PC-3 (cell line): ENCODE measurements at regions not wholly inside any gene's neighbourhood (a gene's known extent, or its start where the extent isn't known, plus 50 kb on each side); places are given as distances from the start of the nearest gene placed in this dataset.
"Not testable (repeated sequence)": the region's sequence is repeated elsewhere in the genome, so short reads cannot be mapped to it uniquely, and the experiment has no call there.

Experiments used
- ATAC-seq: fragments of 200-7000 bp; cut with Tn5 transposase; 2 replicates; pipeline ENCODE4 v1.9.1; 2020; ENCODE audit warnings: mild to moderate bottlenecking, moderate library complexity
- BruUV-seq: library from RNA; stranded (reverse); fragments of 400-500 nt; replicated peaks from 2 replicates; lab custom pipeline; 2021; lab: Mats Ljungman, UMichigan
- CTCF ChIA-PET: fragments of 300-600 bp; sonication (Branson Sonifier 250); formaldehyde crosslinking; loops from one replicate; lab custom pipeline; 2022; ENCODE audit warnings: antibody characterized with exemption; lab: Charles Lee
- POLR2A ChIA-PET: fragments of 300-600 bp; sonication (Branson Sonifier 250); formaldehyde crosslinking; loops from one replicate; lab custom pipeline; 2022; ENCODE audit warnings: antibody characterized with exemption; ENCODE audit not compliant: unreplicated experiment; lab: Charles Lee
- DNase-seq: peaks from one replicate; pipeline ENCODE4 v3.0.0-alpha.2; 2015
- H2AFZ ChIP-seq: fragments of 300-600 bp; sonication (generic); 2 replicates; pipeline ENCODE4 v1.6.0; 2016; ENCODE audit warnings: antibody characterized with exemption, low read length
- H3F3A ChIP-seq: fragments of 300-600 bp; sonication (generic); one replicate; pipeline ENCODE4 v1.6.0; 2017; ENCODE audit warnings: antibody characterized with exemption, low read length, control low read depth, mild to moderate bottlenecking; ENCODE audit not compliant: unreplicated experiment
- H3K27ac ChIP-seq: fragments of 300-600 bp; sonication (generic); 2 replicates; pipeline ENCODE4 v1.5.1; 2016; ENCODE audit warnings: mild to moderate bottlenecking, low read length
- H3K27me3 ChIP-seq: fragments of 300-600 bp; sonication (generic); 2 replicates; pipeline ENCODE4 v1.6.1; 2016; ENCODE audit warnings: low read length, mixed read lengths
- H3K36me3 ChIP-seq: fragments of 300-600 bp; sonication (generic); 2 replicates; pipeline ENCODE4 v1.6.1; 2016; ENCODE audit warnings: low read depth, mixed run types, low read length, mixed read lengths
- H3K4me1 ChIP-seq: fragments of 300-600 bp; sonication (generic); 2 replicates; pipeline ENCODE4 v1.5.1; 2016; ENCODE audit warnings: low read length; ENCODE audit not compliant: insufficient read depth
- H3K4me2 ChIP-seq: fragments of 300-600 bp; sonication (generic); 2 replicates; pipeline ENCODE4 v1.6.0; 2016; ENCODE audit warnings: low read length
- H3K4me3 ChIP-seq: fragments of 300-600 bp; sonication (generic); 2 replicates; pipeline ENCODE4 v1.5.1; 2016; ENCODE audit warnings: mild to moderate bottlenecking, low read length, mixed read lengths
- H3K79me2 ChIP-seq: fragments of 300-600 bp; sonication (generic); 2 replicates; pipeline ENCODE4 v1.6.1; 2017; ENCODE audit warnings: low read length, mixed read lengths
- H3K9ac ChIP-seq: fragments of 300-600 bp; sonication (generic); 2 replicates; pipeline ENCODE4 v1.6.0; 2016; ENCODE audit warnings: mild to moderate bottlenecking, low read length
- H3K9me2 ChIP-seq: fragments of 300-600 bp; sonication (generic); replicated peaks from 2 replicates; pipeline ENCODE4 v1.6.1; 2016; ENCODE audit warnings: mixed run types, low read length, mixed read lengths
- H3K9me3 ChIP-seq: fragments of 300-600 bp; sonication (generic); 2 replicates; pipeline ENCODE4 v1.6.1; 2016; ENCODE audit warnings: low read length, mixed read lengths
- H4K20me1 ChIP-seq: fragments of 300-600 bp; sonication (generic); 2 replicates; pipeline ENCODE4 v1.6.1; 2016; ENCODE audit warnings: low read length, mixed read lengths
- intact Hi-C: fragments of 100-400 bp; cut with micrococcal nuclease; formaldehyde crosslinking; loops from 2 replicates; pipeline ENCODE4 v1.9.0; 2023

- ATAC-seq, H3K4me1 ChIP-seq, CTCF ChIA-PET, H3K27ac ChIP-seq, H3K9me2 ChIP-seq, BruUV-seq, H4K20me1 ChIP-seq, H3K9me3 ChIP-seq, H3K79me2 ChIP-seq, H3K4me3 ChIP-seq, H3K36me3 ChIP-seq, H3K9ac ChIP-seq, H3F3A ChIP-seq, POLR2A ChIA-PET, H3K4me2 ChIP-seq, DNase-seq, H2AFZ ChIP-seq, intact Hi-C loops: not testable (repeated sequence)
- peaks cover 15% of the 10 kb centered on the region for H3K27me3 ChIP-seq
Observed at GRCh38 chr2:131606366-131606765, 78.7 kb downstream of the CCDC74A start.

- H3K36me3 ChIP-seq, ATAC-seq, H3K9ac ChIP-seq, H2AFZ ChIP-seq, H3K27ac ChIP-seq, intact Hi-C loops, H3F3A ChIP-seq, POLR2A ChIA-PET, H3K9me3 ChIP-seq, H3K79me2 ChIP-seq, H3K9me2 ChIP-seq, BruUV-seq, H3K4me3 ChIP-seq, H4K20me1 ChIP-seq, H3K4me1 ChIP-seq, CTCF ChIA-PET, H3K4me2 ChIP-seq: not testable (repeated sequence)
- peak; percentile 17 for DNase-seq
- H3K27me3 ChIP-seq: peaks cover 15% of the 10 kb centered on the region
Observed at GRCh38 chr2:131607056-131607455, 79.4 kb downstream of the CCDC74A start.

GRCh38 chr2:131614539-131614938 is 86.9 kb downstream of the CCDC74A start:
- H3K4me2 ChIP-seq, H3K79me2 ChIP-seq, BruUV-seq, DNase-seq, intact Hi-C loops, H3K4me3 ChIP-seq, CTCF ChIA-PET, H3F3A ChIP-seq, H3K27ac ChIP-seq, H2AFZ ChIP-seq, H3K36me3 ChIP-seq, H3K9me2 ChIP-seq, H4K20me1 ChIP-seq, H3K9me3 ChIP-seq, H3K9ac ChIP-seq, ATAC-seq, POLR2A ChIA-PET, H3K4me1 ChIP-seq: not testable (repeated sequence)
- peaks cover 21% of the 10 kb centered on the region for H3K27me3 ChIP-seq

GRCh38 chr2:131618320-131618719 is 90.6 kb downstream of the CCDC74A start:
- DNase-seq, H3K9ac ChIP-seq, intact Hi-C loops, H3K9me2 ChIP-seq, H3K4me3 ChIP-seq, H3K79me2 ChIP-seq, H3F3A ChIP-seq, H3K4me2 ChIP-seq, H3K4me1 ChIP-seq, H2AFZ ChIP-seq, BruUV-seq, CTCF ChIA-PET, H3K9me3 ChIP-seq, H3K36me3 ChIP-seq, POLR2A ChIA-PET, ATAC-seq, H4K20me1 ChIP-seq, H3K27ac ChIP-seq: not testable (repeated sequence)
- peaks cover 16% of the 10 kb centered on the region for H3K27me3 ChIP-seq

- H3K9me2 ChIP-seq, H3K36me3 ChIP-seq, H3K4me1 ChIP-seq, POLR2A ChIA-PET, CTCF ChIA-PET, H2AFZ ChIP-seq, H3K9ac ChIP-seq, BruUV-seq, H3K9me3 ChIP-seq, H3K4me2 ChIP-seq, H3K27ac ChIP-seq, ATAC-seq, H3K79me2 ChIP-seq, H3K4me3 ChIP-seq, H4K20me1 ChIP-seq, H3F3A ChIP-seq, intact Hi-C loops, DNase-seq: not testable (repeated sequence)
- peaks cover 16% of the 10 kb centered on the region for H3K27me3 ChIP-seq
Observed at GRCh38 chr2:131622874-131623273, 95.2 kb downstream of the CCDC74A start.

GRCh38 chr2:131626011-131626410 is 98.3 kb downstream of the CCDC74A start:
- not testable (repeated sequence) for H3K36me3 ChIP-seq, ATAC-seq

GRCh38 chr2:131626565-131626964 is 98.9 kb downstream of the CCDC74A start:
- H4K20me1 ChIP-seq, H3K36me3 ChIP-seq, H3K27me3 ChIP-seq, DNase-seq, H3K9me2 ChIP-seq, H3F3A ChIP-seq, H3K4me1 ChIP-seq, CTCF ChIA-PET, H3K27ac ChIP-seq, H3K4me3 ChIP-seq, H3K4me2 ChIP-seq, H3K9ac ChIP-seq, H2AFZ ChIP-seq, H3K9me3 ChIP-seq, H3K79me2 ChIP-seq, intact Hi-C loops, ATAC-seq, BruUV-seq: not testable (repeated sequence)
- POLR2A ChIA-PET: interaction anchor here (0.6 kb wide), 1 partner anchor 23 kb away, joined by 3 read pairs; no protein-coding TSS in a partner anchor

More at GRCh38 chr2:131626011-131626410, 98.3 kb downstream of the CCDC74A start:
- CTCF ChIA-PET, H3K9ac ChIP-seq, H3K9me2 ChIP-seq, intact Hi-C loops, DNase-seq, H3F3A ChIP-seq, POLR2A ChIA-PET, H2AFZ ChIP-seq, BruUV-seq, H3K4me3 ChIP-seq, H3K79me2 ChIP-seq, H3K27ac ChIP-seq, H3K9me3 ChIP-seq, H3K4me2 ChIP-seq, H3K27me3 ChIP-seq, H4K20me1 ChIP-seq, H3K4me1 ChIP-seq: not testable (repeated sequence)
